TTC549 (cell line): ENCODE measurements at regions not wholly inside any gene's neighbourhood (a gene's known extent, or its start where the extent isn't known, plus 50 kb on each side); places are given as distances from the start of the nearest gene placed in this dataset.
"Not testable (repeated sequence)": the region's sequence is repeated elsewhere in the genome, so short reads cannot be mapped to it uniquely, and the experiment has no call there.

Experiments used
- FAIRE-seq: peaks from 2 replicates; lab custom pipeline; 2012; peaks lifted over from hg19 to GRCh38; lab: Jason Lieb, UNC

DNA sequence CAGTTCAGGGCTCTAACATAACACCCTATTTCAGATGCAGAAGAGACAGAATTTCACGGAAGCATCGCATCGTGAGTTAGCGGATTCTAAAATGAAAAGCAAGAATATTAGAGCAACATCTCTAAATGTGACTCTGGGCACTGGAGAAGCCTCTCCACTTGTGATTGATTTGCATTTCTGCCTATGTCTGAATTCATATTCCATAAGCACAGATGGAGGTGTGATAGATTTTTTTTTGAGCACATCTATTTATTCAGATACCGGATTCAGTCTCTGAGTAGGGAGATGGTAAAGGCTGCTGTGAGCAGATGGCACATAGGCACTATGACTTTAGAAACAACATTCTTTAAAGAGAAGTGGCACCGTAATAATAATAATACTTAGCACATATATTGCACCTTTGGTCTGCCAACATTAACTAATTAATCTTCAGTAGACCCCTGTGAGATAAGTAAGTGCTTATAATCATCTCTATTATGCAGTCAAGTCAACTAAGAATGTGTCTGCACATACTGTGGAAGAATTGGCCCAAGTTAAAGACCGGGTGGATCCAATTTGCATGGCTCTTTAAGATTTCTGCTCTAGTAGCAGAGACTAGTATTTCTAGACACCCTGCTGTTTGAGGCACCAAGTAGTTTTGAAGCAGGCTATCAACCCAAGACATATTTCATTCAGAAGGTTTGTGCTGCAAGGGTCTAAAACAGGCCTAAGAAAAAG lies 685.0 kb downstream of the CETN3 start:
- FAIRE-seq, result no peak

DNA sequence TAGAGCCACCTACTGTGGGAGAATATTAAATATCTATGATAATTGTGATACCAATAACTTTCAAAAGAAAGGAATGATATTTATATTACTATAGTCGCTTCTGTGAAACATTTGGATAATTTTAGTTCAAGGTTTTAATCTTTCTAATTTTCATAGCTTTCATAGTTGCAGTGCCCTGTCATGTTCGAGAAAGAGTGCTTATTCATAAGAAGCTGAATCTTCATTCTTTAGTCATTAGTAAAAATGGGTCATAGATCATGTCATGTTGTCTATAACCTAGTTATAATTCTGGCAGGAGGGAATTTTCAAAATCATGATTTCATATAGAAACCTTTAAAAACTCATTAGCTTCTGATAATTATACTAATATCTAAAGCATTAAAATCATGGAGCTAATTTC lies 685.6 kb downstream of the CETN3 start:
- no peak for FAIRE-seq

DNA sequence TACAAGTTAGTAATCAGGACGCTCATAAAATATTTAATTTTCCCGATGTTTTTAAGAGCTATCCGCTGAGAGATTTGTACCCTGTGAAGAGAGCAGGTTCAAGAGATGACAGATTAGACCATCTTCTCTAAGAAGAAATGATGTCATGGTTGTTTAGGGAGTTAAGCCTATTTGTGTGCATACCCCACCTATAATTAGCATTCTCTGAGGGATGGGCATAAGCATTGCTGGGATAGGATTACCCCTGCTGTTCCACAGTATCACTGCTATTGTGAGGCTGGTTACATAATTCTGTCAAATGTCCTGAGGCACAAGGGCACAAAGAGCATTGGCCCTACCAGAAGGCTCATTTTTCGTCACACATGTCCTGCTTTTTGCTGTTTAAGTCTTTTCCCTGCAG lies 687.0 kb downstream of the CETN3 start:
- FAIRE-seq, result no peak

DNA sequence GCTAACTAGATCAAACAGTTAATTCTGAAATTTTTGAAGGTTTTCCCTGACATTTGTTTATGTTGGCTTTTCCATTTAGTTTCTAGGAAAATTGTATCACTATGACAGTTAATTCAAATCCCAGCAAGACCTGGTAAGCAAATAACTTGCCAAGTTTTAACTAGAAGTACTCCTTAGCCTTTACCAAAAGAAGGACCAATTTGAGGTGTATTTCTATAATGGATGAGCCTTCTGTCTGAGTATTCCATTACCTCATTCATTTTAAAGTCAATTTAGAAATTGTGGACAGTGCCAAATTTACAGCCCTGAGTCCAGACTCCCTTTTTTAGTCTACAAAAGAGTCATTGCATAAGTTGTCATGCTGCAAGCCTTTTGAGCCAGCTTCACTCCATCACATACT lies 687.6 kb downstream of the CETN3 start:
- FAIRE-seq, result no peak

DNA sequence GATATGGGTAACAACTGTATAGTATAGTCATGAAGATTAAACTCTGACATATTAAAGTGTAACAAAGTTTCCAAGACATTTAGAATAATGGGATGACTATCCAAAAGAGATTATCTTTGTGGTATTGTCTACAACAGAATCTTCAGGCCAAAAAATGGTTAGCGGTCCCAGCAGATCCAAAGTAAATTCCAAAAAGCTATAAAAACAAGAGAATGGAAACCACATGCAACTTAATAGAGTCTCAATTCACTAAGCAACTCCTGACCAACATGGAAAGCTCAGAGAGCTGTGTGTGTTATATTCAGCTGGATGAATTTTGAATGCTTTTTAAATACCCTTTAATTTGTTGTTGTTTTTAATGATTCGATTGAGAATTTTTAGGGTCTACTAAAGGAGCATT lies 688.2 kb downstream of the CETN3 start:
- FAIRE-seq, result no peak

DNA sequence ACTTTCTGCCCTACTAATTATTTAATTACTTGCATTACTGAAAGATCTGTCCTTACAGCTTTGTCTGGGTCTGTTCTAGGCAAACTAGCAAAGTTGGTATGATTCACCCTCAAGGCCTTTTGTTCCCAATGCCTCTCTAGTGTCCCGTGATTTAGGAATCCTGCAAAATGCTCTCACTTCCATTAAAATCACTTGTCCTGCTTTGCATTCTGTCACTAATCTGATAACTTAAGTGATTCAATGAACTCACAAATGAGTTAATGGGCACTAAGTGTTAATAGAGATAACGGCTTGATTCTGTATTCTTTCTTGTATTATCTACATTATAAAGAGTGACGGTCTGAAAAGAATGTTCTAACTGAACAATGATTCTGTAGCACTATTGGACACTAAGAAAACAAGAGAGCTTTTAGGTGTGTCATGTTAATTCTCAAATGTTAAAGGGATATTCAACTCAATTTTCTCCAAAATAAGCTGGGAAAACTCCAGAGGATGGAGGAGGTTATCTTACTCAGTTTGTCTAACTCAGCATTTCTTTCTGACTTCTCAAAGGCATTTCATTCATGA lies 697.3 kb downstream of the CETN3 start:
- FAIRE-seq, result no peak

DNA sequence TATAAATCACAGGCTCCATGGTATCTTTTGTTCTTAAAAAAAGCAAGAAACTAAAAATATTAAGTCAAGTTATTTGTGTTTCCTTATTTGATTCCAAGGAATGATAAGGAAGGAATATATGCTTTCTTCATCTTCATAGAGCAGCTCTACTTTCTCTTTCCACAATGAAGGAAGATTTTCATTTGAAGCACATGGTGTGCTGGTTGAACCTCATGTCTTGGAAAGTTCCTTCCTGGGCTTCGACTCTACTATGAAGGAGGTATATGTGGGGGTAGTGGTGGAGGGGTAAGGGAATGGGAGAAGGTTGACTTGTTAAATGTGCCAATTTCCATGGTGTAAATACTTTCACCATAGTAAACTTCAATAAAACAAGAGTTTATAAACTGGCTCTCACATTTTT lies 698.0 kb downstream of the CETN3 start:
- FAIRE-seq, result no peak

DNA sequence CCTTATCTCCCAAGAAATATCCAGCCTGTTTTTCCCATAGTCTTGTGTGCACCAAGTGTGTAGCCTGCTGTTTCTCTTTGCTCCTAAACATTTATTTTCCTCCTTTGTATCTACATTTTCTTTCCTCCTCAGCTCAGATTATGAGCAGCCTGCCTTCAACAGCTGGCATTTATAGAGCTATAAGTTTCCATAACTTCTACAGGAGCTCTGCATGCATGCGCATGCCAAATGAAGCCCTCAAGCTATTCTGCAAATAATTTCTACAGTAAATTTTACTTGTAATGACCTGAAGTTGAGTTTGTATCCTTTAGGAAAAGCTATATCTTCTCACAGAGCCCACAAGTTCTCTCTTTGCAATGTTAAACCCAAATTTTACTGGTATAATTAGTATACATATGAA lies 699.5 kb downstream of the CETN3 start:
- no peak for FAIRE-seq

DNA sequence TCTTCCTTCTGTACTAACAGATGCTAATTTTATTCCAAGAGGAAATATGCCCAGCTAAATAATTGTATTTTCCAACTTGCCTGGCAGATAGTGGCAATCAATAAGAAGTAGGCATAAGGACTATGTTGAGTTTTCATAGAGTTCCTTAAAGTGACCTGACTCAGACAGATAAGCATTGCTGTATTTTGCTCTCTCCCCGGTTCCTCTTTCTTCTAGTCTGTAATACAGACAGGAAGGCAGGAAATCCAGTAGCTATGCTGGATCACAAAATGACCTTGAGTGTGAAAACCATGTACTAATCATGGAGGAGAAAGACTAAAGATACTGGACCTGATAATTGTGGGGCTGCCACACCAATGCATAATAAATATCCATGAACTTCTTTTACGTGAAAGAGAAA lies 701.7 kb downstream of the CETN3 start:
- FAIRE-seq, result no peak

DNA sequence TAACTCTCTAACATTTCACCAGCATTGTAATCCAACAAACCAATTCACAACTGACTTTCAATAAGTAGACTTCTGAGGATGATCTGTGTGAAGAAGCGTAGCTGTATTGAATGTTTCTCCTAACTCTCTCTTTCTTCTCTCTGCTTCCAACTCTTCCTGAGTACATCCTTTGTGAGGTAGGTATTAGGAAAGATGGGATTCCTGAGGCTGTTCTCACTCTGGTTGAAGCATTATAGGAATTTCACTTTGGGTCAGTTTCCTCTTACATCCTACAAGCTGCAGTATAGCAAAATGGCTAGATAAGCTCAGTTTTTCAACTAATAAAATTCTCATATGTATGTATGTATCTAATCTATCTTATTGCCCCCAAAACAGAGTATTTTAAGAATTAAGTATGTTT lies 702.8 kb downstream of the CETN3 start:
- FAIRE-seq, result no peak

DNA sequence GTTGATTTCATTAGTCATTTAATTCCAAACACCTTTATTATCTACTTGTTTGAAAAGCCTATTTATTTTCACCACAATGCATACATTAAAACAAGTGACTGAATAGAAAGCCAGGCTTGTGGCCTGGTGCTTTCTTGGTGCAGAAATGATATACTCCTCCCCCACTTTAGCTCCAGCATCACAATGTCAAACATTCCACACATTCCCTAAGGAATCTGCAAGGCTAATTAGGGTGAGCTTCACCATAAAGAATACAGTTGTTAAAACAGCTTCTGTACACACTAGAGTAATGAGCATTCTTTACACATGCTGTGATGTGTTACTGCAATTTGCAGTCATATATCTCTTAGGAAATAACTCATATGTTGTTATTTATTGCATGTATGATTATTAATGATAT lies 705.7 kb downstream of the CETN3 start:
- FAIRE-seq, result no peak

DNA sequence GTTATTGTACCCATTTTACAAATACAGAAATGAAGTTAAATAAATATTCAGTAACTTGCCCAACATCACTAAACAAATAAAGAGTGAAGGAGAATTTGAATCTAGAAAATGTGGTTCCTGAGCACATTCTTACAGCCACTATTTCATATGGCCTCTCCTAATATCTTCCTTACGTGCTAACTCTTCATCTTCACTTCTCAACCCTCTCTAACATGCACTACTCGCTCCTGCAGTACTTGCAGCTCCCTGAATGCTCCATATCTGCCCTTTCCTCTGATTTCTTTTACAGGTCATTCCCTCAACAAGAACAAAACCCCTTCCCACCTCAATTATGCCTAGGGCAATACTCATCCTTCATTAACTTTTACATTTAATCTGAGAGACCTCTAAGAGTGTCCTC lies 711.5 kb downstream of the CETN3 start:
- FAIRE-seq, result no peak

DNA sequence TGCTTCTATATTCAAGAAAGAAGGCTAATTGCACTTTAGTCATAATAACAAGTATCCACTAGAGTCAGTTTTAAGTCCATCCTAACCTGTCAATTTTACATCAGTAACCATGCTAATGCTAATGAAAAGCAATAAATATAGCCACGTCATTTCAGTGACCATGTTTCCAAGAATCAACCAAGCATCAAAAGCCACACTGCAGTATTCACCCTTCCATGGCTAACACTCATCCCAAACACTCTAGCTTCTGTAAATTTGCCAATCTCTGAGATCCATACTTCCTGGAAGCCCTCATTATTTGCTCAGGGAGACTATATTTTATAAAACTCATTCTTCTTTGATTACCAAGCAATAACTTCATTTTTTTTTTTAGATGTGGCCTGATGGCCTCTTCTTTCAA lies 712.0 kb downstream of the CETN3 start:
- FAIRE-seq, result no peak

DNA sequence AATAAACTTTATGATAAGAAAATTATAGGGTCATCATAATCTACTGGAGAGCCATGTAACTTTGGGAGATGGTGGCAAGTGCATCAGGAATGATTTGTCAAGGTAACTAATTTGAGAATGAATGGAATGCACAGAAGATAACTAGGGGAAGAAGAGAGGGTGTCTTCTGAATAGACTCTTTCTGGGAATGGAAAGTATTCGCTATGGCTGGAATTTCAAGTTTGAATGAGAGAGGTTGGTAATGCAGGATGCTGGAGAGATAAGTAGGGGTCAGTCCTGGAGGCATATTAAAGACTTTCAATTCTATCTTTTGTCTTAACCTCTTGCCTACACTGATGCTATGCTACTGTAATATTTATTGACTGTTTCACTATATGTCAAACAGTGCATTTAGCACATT lies 714.2 kb downstream of the CETN3 start:
- FAIRE-seq, result no peak

DNA sequence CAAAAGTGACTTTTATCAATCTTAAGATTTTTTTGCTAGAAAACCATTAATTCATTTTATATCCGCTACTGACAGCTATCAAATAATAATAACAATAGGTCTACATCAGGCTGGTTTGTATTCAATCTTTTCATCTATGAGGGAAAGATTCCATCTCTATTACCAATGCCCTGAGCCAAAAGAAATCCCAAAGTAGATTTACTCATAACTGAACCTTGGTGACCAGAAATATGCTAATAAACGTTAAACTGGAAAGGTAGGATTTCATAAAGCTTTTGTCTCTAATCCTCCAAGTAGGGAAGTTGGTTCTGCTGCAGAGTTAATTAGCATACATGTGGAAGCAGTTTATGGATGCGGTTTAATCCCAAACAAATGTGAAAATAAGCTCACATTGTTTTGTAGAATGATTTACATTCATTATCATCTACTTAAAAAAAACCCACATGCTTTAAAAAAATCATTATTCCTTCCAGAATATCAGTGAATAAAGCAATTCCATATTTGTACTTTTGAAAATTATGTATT lies 715.5 kb downstream of the CETN3 start:
- FAIRE-seq, result no peak

DNA sequence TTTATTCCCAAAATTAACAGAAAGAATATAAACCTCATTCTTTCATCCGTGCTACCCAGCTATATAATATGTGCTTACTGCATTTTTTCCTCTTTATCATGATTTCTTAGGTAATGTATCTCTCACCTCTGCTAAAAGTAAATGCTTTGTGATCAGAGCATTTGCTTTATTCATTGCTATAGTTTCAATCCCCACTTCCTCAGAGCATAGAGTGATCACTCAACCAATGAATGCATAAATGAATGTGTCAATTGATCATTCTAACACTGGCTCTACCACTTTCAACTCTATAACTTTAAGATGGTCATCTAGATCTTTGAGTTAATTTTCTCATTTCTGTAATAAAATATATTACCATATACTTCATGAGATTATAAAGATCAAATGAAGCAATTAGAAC lies 719.2 kb downstream of the CETN3 start:
- FAIRE-seq, result no peak

DNA sequence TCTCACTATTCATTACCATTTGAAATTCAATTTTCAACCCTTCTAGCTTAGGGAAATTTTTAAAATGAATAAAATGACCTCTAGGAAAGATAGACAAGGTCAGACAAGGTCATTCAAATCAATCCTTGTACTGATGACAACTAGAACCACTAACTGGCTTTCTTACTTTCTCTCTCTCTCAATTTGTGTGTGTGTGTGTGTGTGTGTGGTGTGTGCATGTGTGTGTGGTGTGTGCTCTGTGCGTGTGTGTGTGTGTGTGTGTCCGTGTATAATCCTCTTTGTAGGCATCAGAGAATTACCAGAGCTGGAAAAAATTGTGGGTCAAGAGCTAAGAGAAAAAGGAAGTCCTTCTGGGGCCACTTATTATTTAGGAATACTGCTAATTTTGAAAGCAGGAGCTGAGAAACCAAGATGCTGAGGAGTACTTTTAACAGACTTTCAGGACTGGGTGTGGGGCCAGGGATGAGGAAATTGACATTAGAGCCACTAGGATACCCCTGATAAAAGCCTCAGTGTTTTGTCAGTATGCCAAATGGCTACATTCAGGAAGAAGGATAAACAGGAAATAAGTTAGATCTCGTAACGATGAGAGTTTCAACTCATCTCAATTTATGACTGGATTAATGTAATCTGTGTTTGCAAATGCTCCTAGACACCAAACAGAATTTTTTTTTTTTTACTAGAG lies 723.3 kb downstream of the CETN3 start:
- FAIRE-seq, result no peak

DNA sequence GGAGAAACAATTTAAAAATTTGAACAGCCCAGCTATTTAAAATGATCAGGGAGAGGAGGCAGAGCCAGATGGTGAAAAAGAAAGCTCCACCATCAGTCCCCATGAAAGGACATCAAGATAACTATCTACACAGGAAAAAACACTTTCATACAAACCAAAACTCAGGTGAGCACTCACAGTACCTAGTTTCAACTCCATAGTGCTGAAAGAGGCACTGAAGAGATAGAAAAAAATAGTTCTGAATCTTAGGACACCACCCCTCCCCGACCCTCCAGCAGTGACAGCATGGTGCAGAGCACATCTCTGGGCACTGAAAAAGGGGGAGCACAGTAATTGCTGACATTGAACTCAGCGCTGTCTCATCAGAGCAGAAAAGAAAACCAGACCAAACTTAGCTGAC lies 732.9 kb downstream of the CETN3 start:
- no peak for FAIRE-seq

DNA sequence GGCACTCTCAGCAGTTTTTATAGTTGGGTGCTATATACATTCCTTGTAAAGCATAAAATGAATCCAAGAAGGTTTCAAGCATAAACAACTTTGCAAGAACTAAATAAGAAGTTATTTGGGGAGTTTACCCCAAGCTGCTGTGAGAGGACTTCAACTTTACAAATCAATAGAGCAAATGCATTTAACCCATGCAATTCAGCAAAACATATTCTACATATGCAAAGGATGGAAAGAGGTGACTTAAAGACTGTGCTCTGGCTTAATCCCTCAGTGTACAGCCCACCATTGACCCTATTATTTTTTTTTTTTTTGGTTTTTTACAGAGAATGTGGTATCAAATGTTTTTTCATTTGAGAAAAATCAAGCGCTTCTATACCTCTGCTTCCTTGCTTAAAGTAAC lies 736.5 kb downstream of the CETN3 start:
- FAIRE-seq, result no peak

DNA sequence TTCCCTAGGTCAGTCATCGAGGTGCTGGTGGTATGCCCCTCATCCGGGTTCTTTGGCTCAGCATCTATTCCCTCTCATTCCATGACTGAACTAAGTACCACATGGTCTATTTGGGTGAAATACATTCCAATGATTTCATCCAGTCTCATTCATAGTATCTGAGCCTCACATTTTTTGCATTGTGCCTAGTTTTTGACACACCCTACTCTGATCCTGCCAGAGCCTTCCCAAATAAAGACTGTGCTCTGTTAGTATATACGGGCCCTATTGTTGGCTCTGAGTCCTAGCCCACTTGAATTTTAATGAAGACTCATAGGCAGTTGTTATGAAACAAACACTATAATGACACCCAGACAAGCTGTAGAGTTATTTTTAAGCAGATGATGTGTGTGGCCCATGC lies 740.7 kb downstream of the CETN3 start:
- no peak for FAIRE-seq

DNA sequence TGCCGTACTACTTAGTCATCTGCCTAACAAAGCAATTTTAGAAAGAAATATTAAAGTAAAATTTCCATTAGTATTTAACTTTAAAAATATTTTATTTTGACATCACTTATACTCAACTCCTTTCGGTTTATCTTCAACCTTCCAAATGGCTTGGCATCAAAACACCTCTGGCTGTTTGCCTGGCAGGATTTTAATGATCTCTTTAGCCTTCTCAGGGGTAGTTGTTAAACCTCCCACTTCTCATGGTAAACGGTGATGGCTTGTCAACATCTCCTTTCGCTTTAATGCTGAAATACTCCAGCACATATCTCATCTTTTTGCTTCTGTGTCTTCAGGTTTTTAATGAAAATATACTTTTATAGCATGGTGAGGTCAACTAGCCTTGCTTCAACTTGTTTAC lies 747.1 kb downstream of the CETN3 start:
- no peak for FAIRE-seq

DNA sequence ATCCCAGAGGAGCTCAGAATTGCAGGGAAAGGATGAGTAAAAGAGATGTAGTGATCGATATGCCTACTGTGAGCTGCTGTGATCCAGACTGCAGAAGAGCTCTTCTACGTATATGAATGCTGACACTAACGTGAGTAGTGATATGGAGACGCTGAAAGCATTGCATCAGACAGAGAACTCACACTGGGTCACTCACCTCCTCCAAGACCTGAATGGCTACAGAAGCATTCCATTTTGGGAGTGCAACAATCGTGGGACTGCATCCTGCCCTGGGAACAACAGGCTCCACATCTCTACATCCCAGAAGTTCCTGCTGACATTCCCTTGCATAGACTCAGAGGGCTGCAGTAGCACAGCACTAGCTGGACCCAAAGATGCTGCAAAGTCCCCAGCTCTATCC lies 755.9 kb upstream of the MEF2C start:
- no peak for FAIRE-seq

DNA sequence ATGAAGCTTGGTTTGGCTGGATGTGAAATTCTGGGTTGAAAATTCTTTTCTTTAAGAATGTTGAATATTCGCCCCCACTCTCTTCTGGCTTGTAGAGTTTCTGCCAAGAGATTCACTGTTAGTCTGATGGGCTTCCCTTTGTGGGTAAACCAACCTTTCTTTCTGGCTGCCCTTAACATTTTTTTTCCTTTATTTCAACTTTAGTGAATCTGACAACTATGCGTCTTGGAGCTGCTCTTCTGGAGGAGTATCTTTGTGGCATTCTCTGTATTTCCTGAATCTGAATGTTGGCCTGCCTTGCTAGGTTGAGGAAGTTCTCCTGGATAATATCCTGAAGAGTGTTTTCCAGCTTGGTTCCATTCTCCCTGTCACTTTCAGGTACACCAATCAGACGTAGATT lies 751.2 kb upstream of the MEF2C start:
- FAIRE-seq, result not testable (repeated sequence)

DNA sequence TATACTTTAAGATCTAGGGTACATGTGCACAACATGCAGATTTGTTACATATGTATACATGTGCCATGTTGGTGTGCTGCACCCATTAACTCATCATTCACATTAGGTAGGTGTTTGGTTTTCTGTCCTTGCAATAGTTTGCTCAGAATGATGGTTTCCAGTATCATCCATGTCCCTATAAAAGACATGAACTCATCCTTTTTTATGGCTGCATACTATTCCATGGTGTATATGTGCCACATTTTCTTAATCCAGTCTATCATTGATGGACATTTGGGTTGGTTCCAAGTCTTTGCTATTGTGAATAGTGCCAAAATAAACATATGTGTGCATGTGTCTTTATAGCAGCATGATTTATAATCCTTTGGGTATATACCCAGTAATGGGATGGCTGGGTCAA lies 747.1 kb upstream of the MEF2C start:
- FAIRE-seq, result not testable (repeated sequence)
